ENCODE measurements at regions not wholly inside any gene's neighbourhood (a gene's known extent, or its start where the extent isn't known, plus 50 kb on each side); places are given as distances from the start of the nearest gene placed in this dataset.

DNA sequence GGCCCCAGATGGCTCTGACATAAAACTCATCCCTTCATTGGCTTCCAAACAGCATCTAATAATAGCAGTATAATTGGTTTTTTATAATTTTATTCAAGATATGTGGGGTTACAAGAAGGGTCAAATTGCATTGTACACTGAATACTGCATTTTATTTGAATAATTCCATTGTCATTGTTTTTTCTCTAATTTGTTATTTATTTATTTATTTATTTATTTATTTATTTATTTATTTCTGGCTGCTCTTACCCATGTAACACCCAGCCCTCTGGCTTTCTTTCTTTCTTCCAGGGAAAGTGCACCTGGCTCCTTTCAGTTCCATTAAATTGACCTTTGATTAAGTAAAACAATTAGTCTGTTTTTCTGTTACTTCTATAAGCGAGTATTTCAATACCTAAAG, 210.1 kb downstream of the CDH9 start:
- H3K9me3 ChIP-seq (ENCODE audit: low read length): no peaks in the 10 kb centered on the region

DNA sequence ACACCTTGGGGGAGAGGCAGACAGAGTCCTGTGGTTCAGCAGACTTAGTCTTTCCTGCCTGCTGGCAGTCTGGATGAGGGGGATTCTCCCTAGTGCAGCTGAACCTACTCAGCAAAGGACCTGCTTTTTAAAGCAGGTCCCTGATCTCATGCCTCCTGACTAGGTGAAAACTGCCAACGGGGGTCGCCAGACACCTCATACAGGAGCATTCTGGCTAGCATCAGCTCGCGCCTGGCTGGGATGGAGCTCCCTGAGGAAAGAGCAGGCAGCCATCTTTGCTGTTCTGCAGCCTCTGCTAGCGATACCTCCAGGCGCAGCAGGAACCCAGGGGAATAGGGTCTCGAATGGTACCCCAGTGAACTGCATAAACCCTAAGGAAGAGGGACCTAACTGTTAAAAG, 225.2 kb downstream of the CDH9 start:
- TF ChIP-seq EP300 (conservative IDR thresholded peaks at IDR 0.05; ENCODE audit: poor library complexity, severe bottlenecking) (no peak), TAF1 (IDR thresholded peaks at IDR 0.05; ENCODE audit: low read depth) (no peak), MXI1 (conservative IDR thresholded peaks at IDR 0.05; ENCODE audit: poor library complexity, severe bottlenecking) (no peak), RAD21 (conservative IDR thresholded peaks at IDR 0.05) (no peak), POLR2AphosphoS5 (IDR thresholded peaks at IDR 0.05) (no peak), SMC3 (conservative IDR thresholded peaks at IDR 0.05; ENCODE audit: poor library complexity) (no peak), EZH2 (IDR thresholded peaks at IDR 0.05; ENCODE audit: borderline replicate concordance, insufficient read depth, low read length, poor library complexity, severe bottlenecking) (no peak)
- TF ChIP-seq, protein P1, sequence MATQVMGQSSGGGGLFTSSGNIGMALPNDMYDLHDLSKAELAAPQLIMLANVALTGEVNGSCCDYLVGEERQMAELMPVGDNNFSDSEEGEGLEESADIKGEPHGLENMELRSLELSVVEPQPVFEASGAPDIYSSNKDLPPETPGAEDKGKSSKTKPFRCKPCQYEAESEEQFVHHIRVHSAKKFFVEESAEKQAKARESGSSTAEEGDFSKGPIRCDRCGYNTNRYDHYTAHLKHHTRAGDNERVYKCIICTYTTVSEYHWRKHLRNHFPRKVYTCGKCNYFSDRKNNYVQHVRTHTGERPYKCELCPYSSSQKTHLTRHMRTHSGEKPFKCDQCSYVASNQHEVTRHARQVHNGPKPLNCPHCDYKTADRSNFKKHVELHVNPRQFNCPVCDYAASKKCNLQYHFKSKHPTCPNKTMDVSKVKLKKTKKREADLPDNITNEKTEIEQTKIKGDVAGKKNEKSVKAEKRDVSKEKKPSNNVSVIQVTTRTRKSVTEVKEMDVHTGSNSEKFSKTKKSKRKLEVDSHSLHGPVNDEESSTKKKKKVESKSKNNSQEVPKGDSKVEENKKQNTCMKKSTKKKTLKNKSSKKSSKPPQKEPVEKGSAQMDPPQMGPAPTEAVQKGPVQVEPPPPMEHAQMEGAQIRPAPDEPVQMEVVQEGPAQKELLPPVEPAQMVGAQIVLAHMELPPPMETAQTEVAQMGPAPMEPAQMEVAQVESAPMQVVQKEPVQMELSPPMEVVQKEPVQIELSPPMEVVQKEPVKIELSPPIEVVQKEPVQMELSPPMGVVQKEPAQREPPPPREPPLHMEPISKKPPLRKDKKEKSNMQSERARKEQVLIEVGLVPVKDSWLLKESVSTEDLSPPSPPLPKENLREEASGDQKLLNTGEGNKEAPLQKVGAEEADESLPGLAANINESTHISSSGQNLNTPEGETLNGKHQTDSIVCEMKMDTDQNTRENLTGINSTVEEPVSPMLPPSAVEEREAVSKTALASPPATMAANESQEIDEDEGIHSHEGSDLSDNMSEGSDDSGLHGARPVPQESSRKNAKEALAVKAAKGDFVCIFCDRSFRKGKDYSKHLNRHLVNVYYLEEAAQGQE (IDR thresholded peaks at IDR 0.05; ENCODE audit: borderline replicate concordance): no peak
- TF ChIP-seq, protein P2, sequence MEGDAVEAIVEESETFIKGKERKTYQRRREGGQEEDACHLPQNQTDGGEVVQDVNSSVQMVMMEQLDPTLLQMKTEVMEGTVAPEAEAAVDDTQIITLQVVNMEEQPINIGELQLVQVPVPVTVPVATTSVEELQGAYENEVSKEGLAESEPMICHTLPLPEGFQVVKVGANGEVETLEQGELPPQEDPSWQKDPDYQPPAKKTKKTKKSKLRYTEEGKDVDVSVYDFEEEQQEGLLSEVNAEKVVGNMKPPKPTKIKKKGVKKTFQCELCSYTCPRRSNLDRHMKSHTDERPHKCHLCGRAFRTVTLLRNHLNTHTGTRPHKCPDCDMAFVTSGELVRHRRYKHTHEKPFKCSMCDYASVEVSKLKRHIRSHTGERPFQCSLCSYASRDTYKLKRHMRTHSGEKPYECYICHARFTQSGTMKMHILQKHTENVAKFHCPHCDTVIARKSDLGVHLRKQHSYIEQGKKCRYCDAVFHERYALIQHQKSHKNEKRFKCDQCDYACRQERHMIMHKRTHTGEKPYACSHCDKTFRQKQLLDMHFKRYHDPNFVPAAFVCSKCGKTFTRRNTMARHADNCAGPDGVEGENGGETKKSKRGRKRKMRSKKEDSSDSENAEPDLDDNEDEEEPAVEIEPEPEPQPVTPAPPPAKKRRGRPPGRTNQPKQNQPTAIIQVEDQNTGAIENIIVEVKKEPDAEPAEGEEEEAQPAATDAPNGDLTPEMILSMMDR (IDR thresholded peaks at IDR 0.05; ENCODE audit: poor library complexity, severe bottlenecking): no peak
- no peaks in the 10 kb centered on the region for H3K9me3 ChIP-seq (ENCODE audit: low read length)
- H3K36me3 ChIP-seq (ENCODE audit: insufficient read depth, low read length): no peaks in the 10 kb centered on the region
- H3K4me2 ChIP-seq (ENCODE audit: low read length): no peak overlapping the region
- H4K20me1 ChIP-seq (ENCODE audit: insufficient read depth): no peaks in the 10 kb centered on the region
- H3K79me2 ChIP-seq (replicated peaks; ENCODE audit: insufficient read depth, low read length): no peaks in the 10 kb centered on the region
- H3F3A ChIP-seq (ENCODE audit: insufficient read depth, low read length, poor library complexity, severe bottlenecking): no peaks in the 10 kb centered on the region
- H3K9me2 ChIP-seq (ENCODE audit: insufficient read depth, low read length): no peaks in the 10 kb centered on the region
- H3K27ac ChIP-seq (ENCODE audit: low read length): no peak overlapping the region
- H2AFZ ChIP-seq (ENCODE audit: low read depth, low read length): no peak overlapping the region
- H3K9ac ChIP-seq (ENCODE audit: low read length): no peak overlapping the region
- H3K4me3 ChIP-seq (ENCODE audit: low read length): no peak overlapping the region
- no peaks in the 10 kb centered on the region for H3K27me3 ChIP-seq (ENCODE audit: insufficient read depth, low read depth, low read length)

More for the DNA sequence above, 210.1 kb downstream of the CDH9 start:
- H3K9me2 ChIP-seq (ENCODE audit: insufficient read depth, low read length): no peaks in the 10 kb centered on the region
- H3K9ac ChIP-seq (ENCODE audit: low read length): no peak overlapping the region
- no peaks in the 10 kb centered on the region for H3K27me3 ChIP-seq (ENCODE audit: insufficient read depth, low read depth, low read length)
- no peak overlapping the region for H3K27ac ChIP-seq (ENCODE audit: low read length)
- H3K36me3 ChIP-seq (ENCODE audit: insufficient read depth, low read length): no peaks in the 10 kb centered on the region
- H4K20me1 ChIP-seq (ENCODE audit: insufficient read depth): no peaks in the 10 kb centered on the region
- H3F3A ChIP-seq (ENCODE audit: insufficient read depth, low read length, poor library complexity, severe bottlenecking): no peaks in the 10 kb centered on the region
- H3K4me2 ChIP-seq (ENCODE audit: low read length): no peak overlapping the region
- H3K79me2 ChIP-seq (replicated peaks; ENCODE audit: insufficient read depth, low read length): no peaks in the 10 kb centered on the region
- TF ChIP-seq POLR2AphosphoS5 (IDR thresholded peaks at IDR 0.05): no peak
- no peak for TF ChIP-seq EZH2 (IDR thresholded peaks at IDR 0.05; ENCODE audit: borderline replicate concordance, insufficient read depth, low read length, poor library complexity, severe bottlenecking)
- no peak for TF ChIP-seq RAD21 (conservative IDR thresholded peaks at IDR 0.05)
- TF ChIP-seq SMC3 (conservative IDR thresholded peaks at IDR 0.05; ENCODE audit: poor library complexity): no peak
- TF ChIP-seq, protein P2 (IDR thresholded peaks at IDR 0.05; ENCODE audit: poor library complexity, severe bottlenecking): no peak
- no peak for TF ChIP-seq TAF1 (IDR thresholded peaks at IDR 0.05; ENCODE audit: low read depth)
- no peak for TF ChIP-seq EP300 (conservative IDR thresholded peaks at IDR 0.05; ENCODE audit: poor library complexity, severe bottlenecking)
- TF ChIP-seq, protein P1 (IDR thresholded peaks at IDR 0.05; ENCODE audit: borderline replicate concordance): no peak
- TF ChIP-seq MXI1 (conservative IDR thresholded peaks at IDR 0.05; ENCODE audit: poor library complexity, severe bottlenecking): no peak
- H2AFZ ChIP-seq (ENCODE audit: low read depth, low read length): no peak overlapping the region
- no peak overlapping the region for H3K4me3 ChIP-seq (ENCODE audit: low read length)
